ENCODE measurements at regions not wholly inside any gene's neighbourhood (a gene's known extent, or its start where the extent isn't known, plus 50 kb on each side); places are given as distances from the start of the nearest gene placed in this dataset.

DNA sequence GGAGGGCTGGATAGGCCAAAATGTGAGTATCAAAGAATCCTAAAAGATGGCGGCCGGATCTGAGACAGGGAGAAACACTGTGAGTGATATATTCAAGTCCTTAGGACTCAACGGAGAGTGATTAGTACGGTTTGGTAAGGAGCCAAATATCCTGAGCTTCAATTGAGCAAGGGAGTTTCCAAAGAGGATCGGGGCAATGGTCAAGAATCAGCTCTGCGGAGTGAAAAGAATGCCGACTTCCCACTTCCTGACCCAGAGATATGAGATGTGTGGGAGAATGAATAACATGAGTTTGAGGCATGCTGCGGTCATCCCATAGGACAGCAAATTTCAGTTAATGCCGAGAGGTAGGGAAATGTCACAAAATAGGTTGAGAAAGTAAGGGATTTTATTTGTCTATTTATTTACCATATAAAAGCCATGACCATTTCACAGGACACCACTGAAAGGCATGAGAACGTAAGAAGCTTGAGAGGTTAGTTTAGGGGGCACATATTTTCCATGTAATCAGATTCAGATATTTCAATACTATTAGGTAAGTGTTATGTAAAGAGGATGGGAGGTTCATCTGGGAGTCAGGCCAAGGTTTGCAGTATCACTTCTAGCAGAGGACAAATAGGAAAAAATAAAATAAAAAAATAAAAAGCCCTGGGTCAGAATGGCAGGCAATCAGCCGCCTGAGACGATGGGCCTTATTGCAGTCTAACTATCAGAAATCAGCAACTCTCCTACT is 165.6 kb downstream of the HGF start:
- no peaks in the 10 kb centered on the region for H3K36me3 Mint-ChIP-seq (ENCODE audit: low read depth)
- ChIA-PET CTCF (no interaction called here), POLR2A (no interaction called here)
- no peak overlapping the region for H3K4me3 Mint-ChIP-seq
- no peaks in the 10 kb centered on the region for H3K4me1 Mint-ChIP-seq (ENCODE audit: low read depth)
- no peak for DNase-seq
- H3K9me3 Mint-ChIP-seq (ENCODE audit: insufficient read depth), result no peaks in the 10 kb centered on the region
- no peak for ATAC-seq
- no peak overlapping the region for H3K27ac Mint-ChIP-seq
- H3K27me3 Mint-ChIP-seq (ENCODE audit: low read depth), result no peaks in the 10 kb centered on the region

DNA sequence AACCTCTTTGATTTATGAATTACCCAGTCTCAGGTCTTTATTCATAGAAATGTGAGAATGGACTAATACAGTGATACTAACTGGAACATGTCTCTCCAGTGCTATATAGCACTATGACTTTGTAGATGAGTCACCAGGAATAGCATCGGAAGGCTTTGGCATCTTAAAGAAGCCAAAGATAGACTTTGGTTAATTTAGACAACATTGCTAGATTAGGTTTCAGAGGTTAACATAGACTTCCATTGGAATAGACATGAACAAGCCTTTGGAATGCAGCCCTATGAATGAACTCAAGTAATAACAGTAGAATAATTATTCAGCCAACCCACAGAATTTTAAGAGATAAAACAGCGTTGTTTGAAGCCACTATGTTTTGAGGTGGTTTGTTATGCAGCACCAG is 169.2 kb downstream of the HGF start:
- Mint-ChIP-seq H3K4me3 (no peak overlapping the region), H3K36me3 (ENCODE audit: low read depth) (no peaks in the 10 kb centered on the region), H3K9me3 (ENCODE audit: insufficient read depth) (no peaks in the 10 kb centered on the region), H3K27ac (no peak overlapping the region), H3K4me1 (ENCODE audit: low read depth) (no peaks in the 10 kb centered on the region), H3K27me3 (ENCODE audit: low read depth) (no peaks in the 10 kb centered on the region)
- POLR2A ChIA-PET, result no interaction called here
- ATAC-seq (no peak), DNase-seq (no peak)
- CTCF ChIA-PET, result no interaction called here

DNA sequence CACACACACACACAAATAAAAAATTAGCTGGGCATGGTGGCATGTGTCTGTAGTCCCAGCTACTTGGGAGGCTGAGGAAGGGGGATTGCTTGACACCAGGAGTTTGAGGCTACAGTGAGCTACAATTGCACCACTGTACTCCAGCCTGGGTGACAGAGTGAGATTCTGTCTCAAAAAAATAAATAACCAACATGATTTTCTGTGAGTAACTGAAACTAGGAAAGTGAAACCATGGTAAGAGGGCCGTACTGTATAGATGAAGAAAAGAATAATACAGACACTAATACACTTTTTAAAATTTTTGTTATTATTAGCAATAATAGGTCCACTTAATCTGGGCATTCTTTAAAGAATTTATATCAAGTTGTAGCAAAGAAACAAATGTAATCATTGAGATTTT is 170.9 kb downstream of the HGF start:
- H3K9me3 Mint-ChIP-seq (ENCODE audit: insufficient read depth), result peaks cover 4% of the 10 kb centered on the region
- H3K4me3 Mint-ChIP-seq, result no peak overlapping the region
- no peaks in the 10 kb centered on the region for H3K4me1 Mint-ChIP-seq (ENCODE audit: low read depth)
- ChIA-PET CTCF (no interaction called here), POLR2A (no interaction called here)
- no peak overlapping the region for H3K27ac Mint-ChIP-seq
- ATAC-seq (no peak), DNase-seq (no peak)
- no peaks in the 10 kb centered on the region for H3K27me3 Mint-ChIP-seq (ENCODE audit: low read depth)
- no peaks in the 10 kb centered on the region for H3K36me3 Mint-ChIP-seq (ENCODE audit: low read depth)

DNA sequence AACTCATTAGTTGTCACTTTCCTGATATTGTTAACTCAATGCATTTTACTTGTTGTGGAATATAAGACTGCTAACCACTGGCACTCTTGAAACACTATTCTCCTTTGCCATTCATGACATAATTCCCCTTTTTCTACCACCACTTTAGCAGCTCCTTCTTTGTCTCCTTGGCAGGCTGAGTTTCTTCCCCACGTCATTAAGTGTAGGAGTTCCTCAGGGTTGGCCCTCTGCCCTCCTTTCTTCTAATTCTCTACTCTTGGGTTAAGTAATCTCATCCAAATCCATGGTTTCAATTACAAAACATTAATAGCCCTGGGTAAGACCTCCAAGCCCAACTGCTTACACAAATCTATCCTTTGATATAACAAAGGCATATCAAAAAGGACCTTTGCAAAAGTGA is 175.1 kb downstream of the HGF start:
- H3K4me1 Mint-ChIP-seq (ENCODE audit: low read depth), result no peaks in the 10 kb centered on the region
- POLR2A ChIA-PET, result no interaction called here
- no peaks in the 10 kb centered on the region for H3K27me3 Mint-ChIP-seq (ENCODE audit: low read depth)
- no peak for DNase-seq
- H3K4me3 Mint-ChIP-seq, result no peak overlapping the region
- no peak overlapping the region for H3K27ac Mint-ChIP-seq
- H3K9me3 Mint-ChIP-seq (ENCODE audit: insufficient read depth), result peaks cover 4% of the 10 kb centered on the region
- no peak for ATAC-seq
- CTCF ChIA-PET, result no interaction called here
- no peaks in the 10 kb centered on the region for H3K36me3 Mint-ChIP-seq (ENCODE audit: low read depth)

DNA sequence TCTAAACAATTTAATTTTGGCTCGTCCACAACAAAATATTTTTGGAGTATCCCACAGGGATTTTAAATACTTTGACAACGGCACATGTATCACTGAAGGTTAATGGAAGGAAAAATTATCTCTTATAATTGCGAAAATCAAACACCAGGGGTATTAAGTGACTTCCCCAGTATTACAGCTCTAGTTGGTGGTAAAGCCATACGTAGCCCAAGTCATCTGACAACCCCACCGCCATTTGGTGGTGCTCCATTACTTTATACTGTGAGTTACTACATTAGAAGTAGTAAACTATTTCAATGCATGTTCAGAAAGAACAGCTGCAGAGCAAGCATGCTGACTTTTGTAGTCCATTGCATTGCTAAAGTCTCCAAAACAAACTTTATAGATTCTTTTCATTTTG is 179.7 kb downstream of the HGF start:
- H3K27me3 Mint-ChIP-seq (ENCODE audit: low read depth), result no peaks in the 10 kb centered on the region
- H3K36me3 Mint-ChIP-seq (ENCODE audit: low read depth), result no peaks in the 10 kb centered on the region
- H3K9me3 Mint-ChIP-seq (ENCODE audit: insufficient read depth), result peaks cover 4% of the 10 kb centered on the region
- H3K27ac Mint-ChIP-seq, result no peak overlapping the region
- H3K4me1 Mint-ChIP-seq (ENCODE audit: low read depth), result no peaks in the 10 kb centered on the region
- DNase-seq (no peak), ATAC-seq (no peak)
- POLR2A ChIA-PET, result no interaction called here
- CTCF ChIA-PET, result no interaction called here
- H3K4me3 Mint-ChIP-seq, result no peak overlapping the region

DNA sequence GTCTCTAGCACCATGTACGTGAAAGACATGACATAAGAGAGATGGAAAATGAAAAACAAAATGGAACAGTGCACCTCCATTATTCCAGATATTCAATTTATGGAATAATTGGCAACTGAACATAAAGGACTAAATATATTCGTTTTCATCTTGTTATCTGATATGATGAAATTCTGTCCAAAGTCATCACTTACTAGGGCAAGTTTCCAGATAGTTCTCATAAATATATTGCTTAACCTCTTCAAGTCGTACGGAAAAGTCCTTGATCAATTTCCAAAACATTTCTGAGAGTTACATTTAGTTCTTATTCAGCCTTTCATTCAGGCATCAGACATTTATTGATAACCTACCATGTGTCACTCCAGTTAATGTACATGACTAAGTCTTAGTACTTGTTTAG is 185.2 kb downstream of the HGF start:
- Mint-ChIP-seq H3K27ac (no peak overlapping the region), H3K27me3 (ENCODE audit: low read depth) (no peaks in the 10 kb centered on the region), H3K36me3 (ENCODE audit: low read depth) (no peaks in the 10 kb centered on the region), H3K4me1 (ENCODE audit: low read depth) (no peaks in the 10 kb centered on the region), H3K4me3 (no peak overlapping the region), H3K9me3 (ENCODE audit: insufficient read depth) (no peaks in the 10 kb centered on the region)
- POLR2A ChIA-PET, result no interaction called here
- ATAC-seq, result no peak
- CTCF ChIA-PET, result no interaction called here
- DNase-seq, result no peak

DNA sequence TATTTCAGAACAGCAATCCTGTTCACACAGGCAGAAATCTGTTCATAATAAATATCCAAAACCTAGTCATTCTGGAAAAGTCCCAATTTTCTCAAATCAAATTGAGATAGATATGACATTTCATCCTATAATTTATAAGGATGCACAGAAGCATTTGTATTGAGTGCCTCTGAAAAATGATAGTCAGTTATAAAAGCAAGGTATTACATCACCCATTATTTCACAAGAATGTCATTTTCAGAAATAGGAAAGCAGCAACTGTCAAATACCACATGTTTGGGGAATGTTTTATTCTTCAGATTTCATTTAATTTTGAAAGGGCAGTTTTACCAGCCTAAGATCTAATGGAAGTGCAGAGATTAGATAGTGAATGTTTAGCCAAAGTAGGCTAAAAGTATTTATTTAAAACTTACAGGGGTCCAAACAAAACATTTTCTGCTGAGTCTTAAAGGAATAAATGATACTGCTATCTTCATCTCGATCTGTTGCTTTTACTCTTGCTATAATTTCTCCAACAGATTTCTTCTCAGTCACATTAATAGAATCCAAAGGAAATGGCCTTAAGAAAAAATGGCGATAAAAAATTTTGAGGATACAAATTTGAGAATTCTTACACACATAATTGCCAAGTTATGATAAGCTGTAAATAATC is 185.8 kb downstream of the HGF start:
- Mint-ChIP-seq H3K4me1 (ENCODE audit: low read depth) (no peaks in the 10 kb centered on the region), H3K36me3 (ENCODE audit: low read depth) (no peaks in the 10 kb centered on the region), H3K4me3 (no peak overlapping the region), H3K27ac (no peak overlapping the region), H3K9me3 (ENCODE audit: insufficient read depth) (no peaks in the 10 kb centered on the region), H3K27me3 (ENCODE audit: low read depth) (no peaks in the 10 kb centered on the region)
- DNase-seq, result no peak
- no peak for ATAC-seq
- POLR2A ChIA-PET, result no interaction called here
- CTCF ChIA-PET, result no interaction called here

DNA sequence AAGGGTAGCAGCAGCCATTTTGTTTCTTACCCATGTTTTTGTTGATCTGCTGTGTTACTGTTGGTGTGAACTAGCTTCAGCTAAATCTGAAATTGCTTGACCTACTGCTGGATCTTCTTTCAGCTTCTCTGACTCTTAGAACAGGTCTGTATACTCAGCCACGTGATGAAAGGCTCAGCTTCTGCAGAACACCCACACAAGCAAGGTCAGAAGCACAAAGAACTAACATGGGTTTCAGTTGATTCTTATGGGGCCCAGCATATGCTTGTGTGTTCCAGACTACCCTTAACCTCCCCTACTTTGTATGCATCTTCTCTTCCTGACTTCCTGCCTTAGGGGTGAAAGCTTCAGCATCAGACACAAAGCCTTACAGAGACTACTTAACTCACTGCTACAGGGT is 186.8 kb downstream of the HGF start:
- CTCF ChIA-PET, result no interaction called here
- ATAC-seq (no peak), DNase-seq (no peak)
- POLR2A ChIA-PET, result no interaction called here
- Mint-ChIP-seq H3K4me1 (ENCODE audit: low read depth) (no peaks in the 10 kb centered on the region), H3K27ac (no peak overlapping the region), H3K27me3 (ENCODE audit: low read depth) (no peaks in the 10 kb centered on the region), H3K36me3 (ENCODE audit: low read depth) (no peaks in the 10 kb centered on the region), H3K4me3 (no peak overlapping the region), H3K9me3 (ENCODE audit: insufficient read depth) (no peaks in the 10 kb centered on the region)

DNA sequence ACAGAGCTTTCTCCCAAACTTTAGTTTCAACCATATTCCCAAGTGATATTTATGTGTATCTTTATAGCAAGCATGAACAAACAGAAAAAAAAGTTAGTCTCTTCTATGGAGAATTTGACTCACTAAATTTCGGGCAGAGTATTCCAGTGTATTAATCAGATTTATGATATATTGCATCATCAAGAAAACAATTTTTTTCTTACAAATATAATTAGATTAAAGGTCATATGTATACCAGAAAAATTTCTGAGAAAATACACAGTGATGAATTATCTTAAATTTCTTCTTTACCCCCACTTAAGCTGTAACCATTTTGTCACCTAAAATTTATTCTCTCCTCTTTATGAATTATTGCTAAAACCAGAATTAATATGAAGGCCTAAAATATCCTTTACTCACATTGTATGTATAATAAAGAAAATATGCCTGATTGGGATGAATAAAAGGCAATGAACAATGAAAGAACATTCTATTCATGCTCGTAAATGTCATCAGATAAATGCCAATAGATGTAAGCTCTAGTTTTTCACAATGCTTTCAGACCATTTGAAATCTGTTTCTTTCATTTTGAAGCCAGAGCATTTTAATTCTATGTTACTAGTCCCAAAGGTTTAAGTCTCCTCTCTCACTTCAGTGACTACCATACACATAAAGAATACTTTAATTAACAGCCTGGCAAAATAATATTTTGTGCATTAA is 192.1 kb downstream of the HGF start:
- Mint-ChIP-seq H3K9me3 (ENCODE audit: insufficient read depth) (no peaks in the 10 kb centered on the region), H3K36me3 (ENCODE audit: low read depth) (no peaks in the 10 kb centered on the region), H3K4me1 (ENCODE audit: low read depth) (no peaks in the 10 kb centered on the region), H3K27ac (no peak overlapping the region), H3K4me3 (no peak overlapping the region), H3K27me3 (ENCODE audit: low read depth) (no peaks in the 10 kb centered on the region)
- POLR2A ChIA-PET, result no interaction called here
- CTCF ChIA-PET, result no interaction called here
- no peak for DNase-seq
- ATAC-seq, result no peak

DNA sequence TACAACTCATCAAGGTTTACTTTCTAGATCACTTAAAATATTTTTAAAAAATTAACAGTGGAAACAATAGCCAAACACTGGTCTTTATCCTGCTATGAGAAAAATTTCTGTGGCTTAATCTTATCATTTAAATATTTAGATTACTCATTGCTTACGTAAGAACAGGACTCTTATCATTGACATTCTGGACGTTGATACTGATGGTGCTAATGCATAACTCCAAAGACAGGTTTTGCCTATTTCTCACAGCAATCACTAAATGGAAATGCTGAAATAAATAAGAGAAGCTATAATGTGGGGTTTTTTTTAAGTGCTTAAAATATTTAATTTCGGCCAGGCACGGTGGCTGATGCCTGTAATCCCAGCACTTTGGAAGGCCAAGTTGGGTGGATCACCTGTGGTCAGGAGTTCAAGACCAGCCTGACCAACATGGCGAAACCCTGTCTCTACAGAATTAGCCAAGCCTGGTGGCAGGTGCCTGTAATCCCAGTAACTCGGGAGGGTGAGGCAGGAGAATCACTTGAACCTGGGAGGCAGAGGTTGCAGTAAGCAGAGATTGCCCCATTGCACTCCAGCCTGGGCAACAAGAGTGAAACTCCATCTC is 195.0 kb downstream of the HGF start:
- ATAC-seq (no peak), DNase-seq (no peak)
- H3K27ac Mint-ChIP-seq, result no peak overlapping the region
- H3K27me3 Mint-ChIP-seq (ENCODE audit: low read depth), result no peaks in the 10 kb centered on the region
- H3K9me3 Mint-ChIP-seq (ENCODE audit: insufficient read depth), result no peaks in the 10 kb centered on the region
- ChIA-PET CTCF (no interaction called here), POLR2A (no interaction called here)
- H3K36me3 Mint-ChIP-seq (ENCODE audit: low read depth), result no peaks in the 10 kb centered on the region
- H3K4me1 Mint-ChIP-seq (ENCODE audit: low read depth), result no peaks in the 10 kb centered on the region
- H3K4me3 Mint-ChIP-seq, result no peak overlapping the region

DNA sequence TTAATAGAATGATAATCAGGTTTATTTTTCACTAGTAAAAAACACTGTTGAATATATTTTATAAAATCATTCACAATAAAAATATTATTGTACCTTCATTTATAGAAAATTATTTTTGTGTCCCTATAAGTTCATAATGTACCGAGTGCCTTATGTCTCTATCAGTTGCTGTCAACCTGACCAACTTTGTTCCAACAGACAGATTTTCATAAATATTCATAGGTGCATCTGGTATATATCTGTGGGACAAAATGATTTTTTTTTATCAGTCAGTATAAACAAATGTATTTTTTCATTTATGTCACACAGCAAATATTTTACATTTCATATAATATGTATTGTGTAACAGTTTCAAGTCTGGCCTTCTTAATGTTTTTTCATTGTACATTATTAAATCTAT is 195.9 kb downstream of the HGF start:
- CTCF ChIA-PET, result no interaction called here
- DNase-seq, result no peak
- no peaks in the 10 kb centered on the region for H3K36me3 Mint-ChIP-seq (ENCODE audit: low read depth)
- no peaks in the 10 kb centered on the region for H3K9me3 Mint-ChIP-seq (ENCODE audit: insufficient read depth)
- POLR2A ChIA-PET, result no interaction called here
- H3K4me3 Mint-ChIP-seq, result no peak overlapping the region
- H3K27ac Mint-ChIP-seq, result no peak overlapping the region
- no peak for ATAC-seq
- no peaks in the 10 kb centered on the region for H3K4me1 Mint-ChIP-seq (ENCODE audit: low read depth)
- no peaks in the 10 kb centered on the region for H3K27me3 Mint-ChIP-seq (ENCODE audit: low read depth)

DNA sequence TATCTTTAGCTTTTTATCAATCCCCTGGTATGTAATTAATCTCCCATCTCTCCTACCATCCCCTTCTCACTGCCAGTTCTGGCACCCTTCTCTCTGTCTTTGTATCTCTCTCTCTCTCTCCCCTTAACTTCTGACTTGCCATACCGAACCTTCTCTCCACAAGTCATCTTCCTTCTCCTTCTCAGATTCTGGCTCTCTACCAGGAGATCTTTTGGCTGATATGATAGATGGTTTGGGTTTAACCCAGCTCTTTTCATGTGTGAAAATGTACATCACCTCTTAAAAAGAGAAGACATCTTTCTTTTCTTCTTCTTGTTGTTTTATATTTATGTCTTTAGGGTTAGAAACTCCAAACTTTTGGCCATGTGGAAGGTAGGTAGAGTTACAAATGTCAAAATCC is 196.7 kb downstream of the HGF start:
- DNase-seq, result no peak
- ChIA-PET CTCF (no interaction called here), POLR2A (no interaction called here)
- Mint-ChIP-seq H3K27me3 (ENCODE audit: low read depth) (no peaks in the 10 kb centered on the region), H3K4me1 (ENCODE audit: low read depth) (no peaks in the 10 kb centered on the region), H3K9me3 (ENCODE audit: insufficient read depth) (no peaks in the 10 kb centered on the region), H3K4me3 (no peak overlapping the region), H3K36me3 (ENCODE audit: low read depth) (no peaks in the 10 kb centered on the region), H3K27ac (no peak overlapping the region)
- ATAC-seq, result no peak

Measured in activated CD8-positive, alpha-beta T cell treated with anti-CD3 and anti-CD28 coated beads, Interleukin-2, amount 10 ng/mL, durations not matched to agents 7 days and 5 days (primary cell).